Loucy (cell line): ENCODE measurements at regions not wholly inside any gene's neighbourhood (a gene's known extent, or its start where the extent isn't known, plus 50 kb on each side); places are given as distances from the start of the nearest gene placed in this dataset.

Experiments
- CTCF ChIP-seq: fragments of 200-600 bp; sonication (generic); conservative IDR thresholded peaks from 2 replicates; pipeline ENCODE4 v1.5.1; 2014; ENCODE audit warnings: mild to moderate bottlenecking, antibody characterized with exemption, low read length
- EZH2phosphoT487 ChIP-seq: fragments of 200-600 bp; IDR thresholded peaks from 2 replicates; pipeline ENCODE4 v1.6.1; 2018; ENCODE audit warnings: antibody characterized with exemption, mild to moderate bottlenecking, moderate library complexity, borderline replicate concordance

GRCh38 chr3:21912711-21913110 is 161.7 kb upstream of the ZNF385D start:
- no peak for TF ChIP-seq CTCF
- no peak for TF ChIP-seq EZH2phosphoT487
